Caco-2 (cell line): ENCODE measurements at regions not wholly inside any gene's neighbourhood (a gene's known extent, or its start where the extent isn't known, plus 50 kb on each side); places are given as distances from the start of the nearest gene placed in this dataset.
"Not testable (repeated sequence)": the region's sequence is repeated elsewhere in the genome, so short reads cannot be mapped to it uniquely, and the experiment has no call there.

Experiments used
- BruUV-seq: library from RNA; stranded (reverse); fragments of 400-500 nt; replicated peaks from 2 replicates; lab custom pipeline; 2021; lab: Mats Ljungman, UMichigan
- CTCF ChIA-PET: fragments of 300-600 bp; sonication (Branson Sonifier 250); formaldehyde crosslinking; loops from one replicate; lab custom pipeline; 2022; ENCODE audit warnings: antibody characterized with exemption; lab: Charles Lee
- POLR2A ChIA-PET: fragments of 300-600 bp; sonication (Branson Sonifier 250); formaldehyde crosslinking; loops from one replicate; lab custom pipeline; 2022; ENCODE audit warnings: antibody characterized with exemption; lab: Charles Lee
- DNase-seq, 2 experiments: peaks; one replicate each; pipeline versions ENCODE4 v3.0.0 to v3.0.0-alpha.2; 2020 to 2022
- H3K27me3 ChIP-seq: replicated peaks from 2 replicates; pipeline ENCODE4 v1.6.0; 2011; ENCODE audit warnings: low read length; ENCODE audit not compliant: control insufficient read depth, insufficient read depth
- H3K36me3 ChIP-seq: 2 replicates; pipeline ENCODE4 v1.5.1; 2011; ENCODE audit warnings: low read length; ENCODE audit not compliant: control insufficient read depth, insufficient read depth
- H3K4me1 ChIP-seq: fragments of 250-450 bp; sonication (Bioruptor Pico); 2 replicates; pipeline ENCODE4 v1.5.1; 2020; ENCODE audit warnings: mild to moderate bottlenecking
- H3K4me3 ChIP-seq: 2 replicates; pipeline ENCODE4 v1.5.1; 2011; ENCODE audit warnings: low read depth, mild to moderate bottlenecking, control low read depth, low read length
- H3K9me3 ChIP-seq: fragments of 250-450 bp; sonication (Bioruptor Pico); 2 replicates; pipeline ENCODE4 v1.5.1; 2020; ENCODE audit warnings: mild to moderate bottlenecking, moderate library complexity
- H3K27ac Mint-ChIP-seq: one replicate; pipeline ENCODE4 v1.8.0; 2022; ENCODE audit warnings: mixed read lengths; ENCODE audit not compliant: unreplicated experiment
- H3K27me3 Mint-ChIP-seq: one replicate; pipeline ENCODE4 v1.8.0; 2022; ENCODE audit warnings: mixed read lengths; ENCODE audit not compliant: insufficient read depth, unreplicated experiment
- H3K36me3 Mint-ChIP-seq: one replicate; pipeline ENCODE4 v1.8.0; 2022; ENCODE audit warnings: mild to moderate bottlenecking, mixed read lengths; ENCODE audit not compliant: insufficient read depth, unreplicated experiment
- H3K4me1 Mint-ChIP-seq: one replicate; pipeline ENCODE4 v1.8.0; 2022; ENCODE audit warnings: low read depth, mixed read lengths; ENCODE audit not compliant: unreplicated experiment
- H3K4me3 Mint-ChIP-seq: one replicate; pipeline ENCODE4 v1.8.0; 2022; ENCODE audit warnings: mild to moderate bottlenecking, moderate library complexity, mixed read lengths; ENCODE audit not compliant: unreplicated experiment
- H3K9me3 Mint-ChIP-seq: one replicate; pipeline ENCODE4 v1.8.0; 2022; ENCODE audit warnings: mixed read lengths; ENCODE audit not compliant: unreplicated experiment
- CTCF ChIP-seq, 2 experiments: fragments of 200-600 bp in 1 of 2; IDR thresholded peaks; 1 replicate in 1 of 2; 2 replicates in 1 of 2; pipeline versions ENCODE4 v1.5.1 to v1.8.0; 2011 to 2022; ENCODE audit warnings: antibody characterized with exemption in 1 of 2, control low read depth in 1 of 2, inconsistent platforms in 1 of 2, low read depth in 1 of 2, low read length in 1 of 2, mild to moderate bottlenecking in 1 of 2, moderate library complexity in 1 of 2; ENCODE audit not compliant: insufficient read depth in 1 of 2, severe bottlenecking in 1 of 2, unreplicated experiment in 1 of 2
- intact Hi-C: fragments of 100-400 bp; cut with micrococcal nuclease; formaldehyde crosslinking; loops from one replicate; pipeline ENCODE4 v1.10.0; 2022; ENCODE audit not compliant: unreplicated experiment

- H3K4me1 ChIP-seq, H3K27me3 ChIP-seq, H3K27me3 Mint-ChIP-seq, H3K9me3 ChIP-seq, H3K4me1 Mint-ChIP-seq, H3K9me3 Mint-ChIP-seq, H3K4me3 ChIP-seq, CTCF ChIA-PET, POLR2A ChIA-PET, H3K27ac Mint-ChIP-seq, BruUV-seq, H3K36me3 Mint-ChIP-seq, intact Hi-C loops, H3K36me3 ChIP-seq, DNase-seq, H3K4me3 Mint-ChIP-seq: not testable (repeated sequence)
- TF ChIP-seq CTCF (IDR thresholded peaks at IDR 0.05; ENCODE audit: insufficient read depth in 1 of 2, low read depth in 1 of 2, low read length in 1 of 2, severe bottlenecking in 1 of 2, unreplicated experiment in 1 of 2): peak in 1 of 2 experiments; percentile 11
Measured at GRCh38 chr6:71007298-71007697, 50.4 kb upstream of the B3GAT2 start.

- POLR2A ChIA-PET: no interaction called here
- no peak for DNase-seq
- Mint-ChIP-seq H3K27me3 (no peaks in the 10 kb centered on the region), H3K36me3 (no peaks in the 10 kb centered on the region), H3K4me1 (no peaks in the 10 kb centered on the region), H3K9me3 (peaks cover 2% of the 10 kb centered on the region), H3K27ac (no peak overlapping the region), H3K4me3 (no peak overlapping the region)
- Histone ChIP-seq H3K27me3 (no peaks in the 10 kb centered on the region), H3K4me3 (no peak overlapping the region), H3K36me3 (no peaks in the 10 kb centered on the region), H3K9me3 (no peaks in the 10 kb centered on the region), H3K4me1 (no peaks in the 10 kb centered on the region)
- no peak for TF ChIP-seq CTCF (IDR thresholded peaks at IDR 0.05; ENCODE audit: insufficient read depth in 1 of 2, low read depth in 1 of 2, low read length in 1 of 2, severe bottlenecking in 1 of 2, unreplicated experiment in 1 of 2)
- CTCF ChIA-PET: interaction anchor here (1.1 kb wide), 1 partner anchor 702 kb away, joined by 4 read pairs; no protein-coding TSS in a partner anchor
- intact Hi-C loops: loop anchor here (2.0 kb wide), 4 partner anchors 305 to 701 kb away; no protein-coding TSS in a partner anchor
- no TSS peak for BruUV-seq
Measured at GRCh38 chr6:71011871-71012371, 55.1 kb upstream of the B3GAT2 start.

GRCh38 chr6:71012866-71013469 lies 56.1 kb upstream of the B3GAT2 start:
- H3K4me3 ChIP-seq: no peak overlapping the region
- H3K4me1 Mint-ChIP-seq: no peaks in the 10 kb centered on the region
- no TSS peak for BruUV-seq
- DNase-seq: peak in 1 of 2 experiments; percentile 50
- ChIA-PET POLR2A (no interaction called here), CTCF (no interaction called here)
- H3K4me1 ChIP-seq: no peaks in the 10 kb centered on the region
- no peaks in the 10 kb centered on the region for H3K36me3 Mint-ChIP-seq
- peak; percentile 74 to 77 for TF ChIP-seq CTCF (IDR thresholded peaks at IDR 0.05; ENCODE audit: insufficient read depth in 1 of 2, low read depth in 1 of 2, low read length in 1 of 2, severe bottlenecking in 1 of 2, unreplicated experiment in 1 of 2)
- intact Hi-C loops: loop anchor here (1.0 to 2.0 kb wide), 6 partner anchors 129 to 792 kb away; no protein-coding TSS in a partner anchor
- no peaks in the 10 kb centered on the region for H3K9me3 ChIP-seq
- H3K27me3 Mint-ChIP-seq: no peaks in the 10 kb centered on the region
- H3K9me3 Mint-ChIP-seq: no peaks in the 10 kb centered on the region
- H3K27ac Mint-ChIP-seq: no peak overlapping the region
- no peak overlapping the region for H3K4me3 Mint-ChIP-seq
- H3K27me3 ChIP-seq: no peaks in the 10 kb centered on the region
- no peaks in the 10 kb centered on the region for H3K36me3 ChIP-seq
